HG02759 (cell line): ENCODE measurements at regions not wholly inside any gene's neighbourhood (a gene's known extent, or its start where the extent isn't known, plus 50 kb on each side); places are given as distances from the start of the nearest gene placed in this dataset.
"Not testable (repeated sequence)": the region's sequence is repeated elsewhere in the genome, so short reads cannot be mapped to it uniquely, and the experiment has no call there.

Experiments used
- ATAC-seq: cut with Tn5 transposase; IDR thresholded peaks from one replicate; pipeline ENCODE4 v1.9.1; 2021; ENCODE audit warnings: mild to moderate bottlenecking, moderate library complexity; ENCODE audit not compliant: unreplicated experiment

GRCh38 chr10:65786279-65786678 lies 1139.6 kb upstream of the LRRTM3 start:
- ATAC-seq, result no peak

- no peak for ATAC-seq
Observed at GRCh38 chr10:65787571-65787970, 1138.3 kb upstream of the LRRTM3 start.

- no peak for ATAC-seq
Observed at GRCh38 chr10:65788271-65788670, 1137.6 kb upstream of the LRRTM3 start.

GRCh38 chr10:65791979-65792378 lies 1133.9 kb upstream of the LRRTM3 start:
- no peak for ATAC-seq

- no peak for ATAC-seq
Observed at GRCh38 chr10:65793738-65794425, 1132.0 kb upstream of the LRRTM3 start.

- not testable (repeated sequence) for ATAC-seq
Observed at GRCh38 chr10:65794861-65795260, 1131.0 kb upstream of the LRRTM3 start.

- ATAC-seq, result no peak
Observed at GRCh38 chr10:65796472-65796871, 1129.4 kb upstream of the LRRTM3 start.

- no peak for ATAC-seq
Observed at GRCh38 chr10:65798133-65798532, 1127.7 kb upstream of the LRRTM3 start.

GRCh38 chr10:65802391-65802790 lies 1123.4 kb upstream of the LRRTM3 start:
- no peak for ATAC-seq

GRCh38 chr10:65805511-65805910 lies 1120.3 kb upstream of the LRRTM3 start:
- no peak for ATAC-seq

GRCh38 chr10:65805993-65806392 lies 1119.8 kb upstream of the LRRTM3 start:
- no peak for ATAC-seq

GRCh38 chr10:65808687-65809333 lies 1117.0 kb upstream of the LRRTM3 start:
- ATAC-seq, result no peak

- no peak for ATAC-seq
Observed at GRCh38 chr10:65811931-65812525, 1113.8 kb upstream of the LRRTM3 start.

GRCh38 chr10:65816536-65816935 lies 1109.3 kb upstream of the LRRTM3 start:
- ATAC-seq, result no peak

- no peak for ATAC-seq
Observed at GRCh38 chr10:65818990-65819389, 1106.8 kb upstream of the LRRTM3 start.

GRCh38 chr10:65827359-65827758 lies 1098.5 kb upstream of the LRRTM3 start:
- no peak for ATAC-seq

GRCh38 chr10:65838811-65839210 lies 1087.0 kb upstream of the LRRTM3 start:
- ATAC-seq, result no peak

GRCh38 chr10:65843203-65843602 lies 1082.6 kb upstream of the LRRTM3 start:
- no peak for ATAC-seq

GRCh38 chr10:65845916-65846315 lies 1079.9 kb upstream of the LRRTM3 start:
- ATAC-seq, result no peak

- no peak for ATAC-seq
Observed at GRCh38 chr10:65846541-65846940, 1079.3 kb upstream of the LRRTM3 start.

- no peak for ATAC-seq
Observed at GRCh38 chr10:65846949-65847348, 1078.9 kb upstream of the LRRTM3 start.
